GM12878 (cell line): ENCODE measurements at regions not wholly inside any gene's neighbourhood (a gene's known extent, or its start where the extent isn't known, plus 50 kb on each side); places are given as distances from the start of the nearest gene placed in this dataset.

Source experiments
- ATAC-seq: fragments of 200-7000 bp; cut with Tn5 transposase; 3 replicates; pipeline ENCODE4 v1.9.1; 2020; ENCODE audit warnings: mild to moderate bottlenecking, moderate library complexity
- BruUV-seq: library from RNA; stranded (reverse); fragments of 400-500 nt; replicated peaks from 2 replicates; lab custom pipeline; 2021; lab: Mats Ljungman, UMichigan
- CTCF ChIA-PET: fragments of 300-600 bp; sonication (Branson Sonifier 250); formaldehyde crosslinking; extraction: SDS; loops from one replicate; lab custom pipeline; 2021; ENCODE audit warnings: inconsistent platforms; lab: Yijun Ruan, JAX
- POLR2A ChIA-PET: fragments of 350-600 bp; formaldehyde crosslinking; extraction: SDS; loops from one replicate; lab custom pipeline; 2021; ENCODE audit warnings: inconsistent platforms; lab: Charles Lee
- RAD21 ChIA-PET: fragments of 300-600 bp; sonication (Branson Sonifier 250); formaldehyde crosslinking; loops from one replicate; lab custom pipeline; 2023; ENCODE audit warnings: antibody characterized with exemption; ENCODE audit not compliant: unreplicated experiment; lab: Charles Lee
- SMC1A ChIA-PET: fragments of 300-600 bp; sonication (Branson Sonifier 250); formaldehyde crosslinking; loops from one replicate; lab custom pipeline; 2023; ENCODE audit not compliant: unreplicated experiment, uncharacterized antibody; lab: Charles Lee
- DNase-seq: peaks from one replicate; pipeline ENCODE4 v3.0.0-alpha.2; 2011; ENCODE audit warnings: low read depth, low spot score
- FAIRE-seq: peaks from 3 replicates; lab custom pipeline; 2011; peaks lifted over from hg19 to GRCh38; lab: Jason Lieb, UNC
- H2AFZ ChIP-seq: 2 replicates; pipeline ENCODE4 v1.6.0; 2011; ENCODE audit warnings: low read depth, low read length, control low read depth; ENCODE audit not compliant: control insufficient read depth
- H3K27ac ChIP-seq: 2 replicates; pipeline ENCODE4 v1.5.1; 2011; ENCODE audit warnings: control low read depth; ENCODE audit not compliant: control insufficient read depth, insufficient read depth
- H3K27me3 ChIP-seq, 2 experiments: replicated peaks in 1 of 2; 2 replicates each; pipeline versions ENCODE4 v1.6.0 to v1.6.1; 2011; ENCODE audit warnings: low read length in 1 of 2; ENCODE audit not compliant: control insufficient read depth in 2 of 2, insufficient read depth in 2 of 2
- H3K36me3 ChIP-seq, 2 experiments: 2 replicates each; pipeline ENCODE4 v1.5.1; 2011; ENCODE audit warnings: low read length in 1 of 2; ENCODE audit not compliant: control insufficient read depth in 2 of 2, insufficient read depth in 2 of 2
- H3K4me1 ChIP-seq: 2 replicates; pipeline ENCODE4 v1.6.1; 2011; ENCODE audit warnings: mild to moderate bottlenecking, low read length, moderate library complexity, mixed read lengths; ENCODE audit not compliant: control insufficient read depth, insufficient read depth
- H3K4me2 ChIP-seq: 2 replicates; pipeline ENCODE4 v1.6.0; 2011; ENCODE audit warnings: control low read depth; ENCODE audit not compliant: control insufficient read depth, insufficient read depth
- H3K4me3 ChIP-seq: fragments of 200-600 bp; sonication (generic); 2 replicates; pipeline ENCODE4 v1.5.1; 2016
- H3K79me2 ChIP-seq: 2 replicates; pipeline ENCODE4 v1.6.0; 2011; ENCODE audit warnings: low read length; ENCODE audit not compliant: control insufficient read depth, insufficient read depth
- H3K9ac ChIP-seq: 2 replicates; pipeline ENCODE4 v1.8.0; 2011; ENCODE audit warnings: low read length, control low read depth, mixed read lengths; ENCODE audit not compliant: control insufficient read depth, insufficient read depth
- H3K9me3 ChIP-seq: replicated peaks from 3 replicates; pipeline ENCODE4 v1.5.1; 2011; ENCODE audit warnings: mild to moderate bottlenecking, low read length; ENCODE audit not compliant: control insufficient read depth, insufficient read depth
- H4K20me1 ChIP-seq: 2 replicates; pipeline ENCODE4 v1.6.0; 2011; ENCODE audit not compliant: control insufficient read depth, insufficient read depth
- ATF2 ChIP-seq: IDR thresholded peaks from 2 replicates; pipeline ENCODE4 v1.6.1; 2012; ENCODE audit warnings: low read length, inconsistent platforms
- CHD4 ChIP-seq: fragments of 200-600 bp; sonication (generic); IDR thresholded peaks from 2 replicates; pipeline ENCODE4 v1.6.1; 2016; ENCODE audit warnings: mild to moderate bottlenecking
- FOXM1 ChIP-seq: IDR thresholded peaks from 2 replicates; pipeline ENCODE4 v1.6.1; 2012; ENCODE audit warnings: low read depth, mild to moderate bottlenecking, inconsistent platforms, low read length, moderate library complexity
- HDGF ChIP-seq: fragments of 450-650 bp; IDR thresholded peaks from 2 replicates; pipeline ENCODE4 v1.6.1; 2016; ENCODE audit warnings: antibody characterized with exemption
- IRF3 ChIP-seq: fragments of 450-650 bp; IDR thresholded peaks from 2 replicates; pipeline ENCODE4 v1.6.1; 2014; ENCODE audit warnings: mild to moderate bottlenecking
- KLF5 ChIP-seq: fragments of 450-650 bp; IDR thresholded peaks from 2 replicates; pipeline ENCODE4 v1.6.1; 2014; ENCODE audit warnings: mild to moderate bottlenecking; ENCODE audit not compliant: partially characterized antibody
- NFYB ChIP-seq: IDR thresholded peaks from 2 replicates; pipeline ENCODE4 v1.6.1; 2011; ENCODE audit warnings: low read depth, mild to moderate bottlenecking, low read length, improper control_type of control experiment, moderate library complexity; ENCODE audit not compliant: insufficient read depth
- RAD21 ChIP-seq: IDR thresholded peaks from 2 replicates; pipeline ENCODE4 v1.6.1; 2011; ENCODE audit warnings: mild to moderate bottlenecking, low read depth, low read length, moderate library complexity; ENCODE audit not compliant: insufficient read depth
- SKIL ChIP-seq: fragments of 450-650 bp; IDR thresholded peaks from 2 replicates; pipeline ENCODE4 v1.6.1; 2017; ENCODE audit warnings: mild to moderate bottlenecking, low read depth, inconsistent platforms; ENCODE audit not compliant: poor library complexity, severe bottlenecking
- STAT1 ChIP-seq: fragments of 450-650 bp; conservative IDR thresholded peaks from 2 replicates; pipeline ENCODE4 v1.6.1; 2014; ENCODE audit warnings: antibody characterized with exemption, mild to moderate bottlenecking
- USF2 ChIP-seq: IDR thresholded peaks from 2 replicates; pipeline ENCODE4 v1.6.1; 2011; ENCODE audit warnings: low read depth, low read length, improper control_type of control experiment, borderline replicate concordance
- WGBS: methylation state at CpG from one replicate; pipeline ENCODE4 v1.1.6; 2016; ENCODE audit warnings: low lambda C conversion rate; ENCODE audit not compliant: insufficient replicate concordance, insufficient coverage; ENCODE audit errors: missing lambda C conversion rate; 5-methylcytosine and 5-hydroxymethylcytosine counted together
- in situ Hi-C: fragments of 300-500 bp; cut with MboI; formaldehyde crosslinking; loops from 9 replicates; pipeline ENCODE4 v1.14.3; 2018; ENCODE audit warnings: mixed read lengths
- intact Hi-C: fragments of 100-400 bp; cut with micrococcal nuclease; formaldehyde crosslinking; loops from one replicate; pipeline ENCODE4 v1.14.2; 2022; ENCODE audit not compliant: unreplicated experiment

- DNase-seq (no peak), ATAC-seq (no peak), FAIRE-seq (no peak)
- ChIA-PET RAD21 (no interaction called here), CTCF (no interaction called here), POLR2A (no interaction called here), SMC1A (no interaction called here)
- no peak for TF ChIP-seq FOXM1
- Histone ChIP-seq H3K4me1 (no peaks in the 10 kb centered on the region), H3K9me3 (no peaks in the 10 kb centered on the region), H3K4me3 (no peak overlapping the region), H3K27ac (no peak overlapping the region), H3K4me2 (no peak overlapping the region), H4K20me1 (no peaks in the 10 kb centered on the region), H3K9ac (no peak overlapping the region), H3K27me3 (no peaks in the 10 kb centered on the region), H3K79me2 (no peaks in the 10 kb centered on the region), H2AFZ (no peak overlapping the region), H3K36me3 (no peaks in the 10 kb centered on the region)
- in situ Hi-C loops = no loop called here
- WGBS = 25% methylated on average over 11 of the region's 11 CpGs
- BruUV-seq = no TSS peak
- intact Hi-C loops = no loop called here
Measured at GRCh38 chr12:124179936-124180607, 114.8 kb upstream of the RFLNA start.

- ATAC-seq (no peak), FAIRE-seq (no peak), DNase-seq (no peak)
- Histone ChIP-seq H3K4me2 (no peak overlapping the region), H3K27me3 (0 out of 4 replicates have a peak, but pooled peaks cover 0 to 1% of the 10 kb centered on the region in 2 experiments), H3K4me3 (no peak overlapping the region), H3K27ac (no peak overlapping the region), H3K9ac (no peak overlapping the region), H3K9me3 (no peaks in the 10 kb centered on the region), H4K20me1 (no peaks in the 10 kb centered on the region), H3K79me2 (no peaks in the 10 kb centered on the region), H3K4me1 (no peaks in the 10 kb centered on the region), H2AFZ (no peak overlapping the region), H3K36me3 (no peaks in the 10 kb centered on the region)
- intact Hi-C loops = no loop called here
- WGBS = 88% methylated on average over 2 of the region's 2 CpGs
- BruUV-seq = no TSS peak
- ChIA-PET SMC1A (interaction anchor here (0.9 kb wide), 1 partner anchor 30 kb away, joined by 3 read pairs; no protein-coding TSS in a partner anchor), RAD21 (no interaction called here), CTCF (no interaction called here), POLR2A (no interaction called here)
- in situ Hi-C loops = no loop called here
- TF ChIP-seq STAT1 (no peak), KLF5 (no peak), IRF3 (no peak), NFYB (no peak), ATF2 (no peak), USF2 (no peak), CHD4 (no peak), RAD21 (no peak), HDGF (no peak), SKIL (no peak)
Measured at GRCh38 chr12:124183172-124183571, 111.7 kb upstream of the RFLNA start.
